HG03060 (cell line): ENCODE measurements at regions not wholly inside any gene's neighbourhood (a gene's known extent, or its start where the extent isn't known, plus 50 kb on each side); places are given as distances from the start of the nearest gene placed in this dataset.

Experiments used
- ATAC-seq: cut with Tn5 transposase; IDR thresholded peaks from one replicate; pipeline ENCODE4 v1.9.1; 2021; ENCODE audit warnings: low read depth, moderate number of reproducible peaks; ENCODE audit not compliant: unreplicated experiment

GRCh38 chr6:14422917-14423316 is 305.3 kb downstream of the CD83 start:
- ATAC-seq = no peak

GRCh38 chr6:14423330-14423729 is 305.8 kb downstream of the CD83 start:
- no peak for ATAC-seq

- ATAC-seq = no peak
Measured at GRCh38 chr6:14423955-14424354, 306.4 kb downstream of the CD83 start.

- no peak for ATAC-seq
Measured at GRCh38 chr6:14425805-14426204, 308.2 kb downstream of the CD83 start.

- ATAC-seq = no peak
Measured at GRCh38 chr6:14426281-14426680, 308.7 kb downstream of the CD83 start.

GRCh38 chr6:14428269-14428668 is 310.7 kb downstream of the CD83 start:
- no peak for ATAC-seq

GRCh38 chr6:14429396-14429795 is 311.8 kb downstream of the CD83 start:
- no peak for ATAC-seq

GRCh38 chr6:14430218-14430617 is 312.6 kb downstream of the CD83 start:
- no peak for ATAC-seq

- ATAC-seq = no peak
Measured at GRCh38 chr6:14431385-14432330, 314.1 kb downstream of the CD83 start.

GRCh38 chr6:14434916-14435690 is 317.5 kb downstream of the CD83 start:
- no peak for ATAC-seq

- ATAC-seq = no peak
Measured at GRCh38 chr6:14436592-14437132, 319.1 kb downstream of the CD83 start.

GRCh38 chr6:14439419-14439818 is 321.8 kb downstream of the CD83 start:
- ATAC-seq = no peak

GRCh38 chr6:14440215-14440910 is 322.8 kb downstream of the CD83 start:
- ATAC-seq = no peak

- no peak for ATAC-seq
Measured at GRCh38 chr6:14440940-14441781, 323.6 kb downstream of the CD83 start.

GRCh38 chr6:14442242-14442641 is 324.7 kb downstream of the CD83 start:
- no peak for ATAC-seq

- no peak for ATAC-seq
Measured at GRCh38 chr6:14443629-14444268, 326.2 kb downstream of the CD83 start.

GRCh38 chr6:14444295-14444972 is 326.9 kb downstream of the CD83 start:
- no peak for ATAC-seq

- no peak for ATAC-seq
Measured at GRCh38 chr6:14447240-14447639, 329.7 kb downstream of the CD83 start.

GRCh38 chr6:14448246-14448645 is 330.7 kb downstream of the CD83 start:
- no peak for ATAC-seq
